DOHH2 (cell line): ENCODE measurements at regions not wholly inside any gene's neighbourhood (a gene's known extent, or its start where the extent isn't known, plus 50 kb on each side); places are given as distances from the start of the nearest gene placed in this dataset.

Experiments
- CTCF ChIP-seq: fragments of 200-600 bp; sonication (generic); IDR thresholded peaks from one replicate; pipeline ENCODE4 v1.5.1; 2014; ENCODE audit warnings: antibody characterized with exemption, mild to moderate bottlenecking, low read depth, low read length; ENCODE audit not compliant: poor library complexity, severe bottlenecking
- EZH2phosphoT487 ChIP-seq: fragments of 200-600 bp; sonication (generic); IDR thresholded peaks from 2 replicates; pipeline ENCODE4 v1.6.1; 2017; ENCODE audit warnings: borderline replicate concordance, mild to moderate bottlenecking, antibody characterized with exemption, low read length, moderate library complexity, mixed read lengths

- TF ChIP-seq CTCF: no peak
- no peak for TF ChIP-seq EZH2phosphoT487
Measured at GRCh38 chr6:91126876-91127275, 540.0 kb upstream of the MAP3K7 start.
